Endothelial cell (in vitro differentiated cells): ENCODE measurements at regions not wholly inside any gene's neighbourhood (a gene's known extent, or its start where the extent isn't known, plus 50 kb on each side); places are given as distances from the start of the nearest gene placed in this dataset.
"Not testable (repeated sequence)": the region's sequence is repeated elsewhere in the genome, so short reads cannot be mapped to it uniquely, and the experiment has no call there.

Experiments
- DNase-seq: peaks from one replicate; pipeline ENCODE4 v3.0.0; 2021; ENCODE audit warnings: low spot score
- H3K27ac Mint-ChIP-seq: one replicate; pipeline ENCODE4 v1.8.0; 2021; ENCODE audit warnings: mixed read lengths, inconsistent platforms; ENCODE audit not compliant: unreplicated experiment
- H3K27me3 Mint-ChIP-seq: one replicate; pipeline ENCODE4 v1.8.0; 2021; ENCODE audit warnings: mild to moderate bottlenecking, moderate library complexity, mixed read lengths, inconsistent platforms; ENCODE audit not compliant: unreplicated experiment
- H3K36me3 Mint-ChIP-seq: one replicate; pipeline ENCODE4 v1.8.0; 2021; ENCODE audit warnings: mild to moderate bottlenecking, low read depth, mixed read lengths, inconsistent platforms; ENCODE audit not compliant: unreplicated experiment
- H3K4me1 Mint-ChIP-seq: one replicate; pipeline ENCODE4 v1.8.0; 2021; ENCODE audit warnings: mild to moderate bottlenecking, mixed read lengths, inconsistent platforms; ENCODE audit not compliant: unreplicated experiment
- H3K4me3 Mint-ChIP-seq: one replicate; pipeline ENCODE4 v1.8.0; 2021; ENCODE audit warnings: mild to moderate bottlenecking, mixed read lengths, inconsistent platforms; ENCODE audit not compliant: unreplicated experiment
- H3K9me3 Mint-ChIP-seq: one replicate; pipeline ENCODE4 v1.8.0; 2021; ENCODE audit warnings: mixed read lengths, inconsistent platforms; ENCODE audit not compliant: unreplicated experiment
- CTCF ChIP-seq: fragments of 200-600 bp; sonication (generic); IDR thresholded peaks from one replicate; pipeline ENCODE4 v1.5.0; 2021; ENCODE audit warnings: antibody characterized with exemption; ENCODE audit not compliant: unreplicated experiment

- no peaks in the 10 kb centered on the region for H3K9me3 Mint-ChIP-seq
- no peaks in the 10 kb centered on the region for H3K27me3 Mint-ChIP-seq
- no peaks in the 10 kb centered on the region for H3K4me1 Mint-ChIP-seq
- DNase-seq: no peak
- no peak overlapping the region for H3K4me3 Mint-ChIP-seq
- no peak for TF ChIP-seq CTCF
- no peak overlapping the region for H3K27ac Mint-ChIP-seq
- no peaks in the 10 kb centered on the region for H3K36me3 Mint-ChIP-seq
Measured at GRCh38 chr2:129502781-129503180, 476.7 kb upstream of the RAB6C start.

GRCh38 chr2:129504646-129505045 lies 474.8 kb upstream of the RAB6C start:
- no peak for DNase-seq
- H3K9me3 Mint-ChIP-seq: no peaks in the 10 kb centered on the region
- H3K36me3 Mint-ChIP-seq: no peaks in the 10 kb centered on the region
- H3K27me3 Mint-ChIP-seq: no peaks in the 10 kb centered on the region
- no peak overlapping the region for H3K4me3 Mint-ChIP-seq
- H3K4me1 Mint-ChIP-seq: no peaks in the 10 kb centered on the region
- TF ChIP-seq CTCF: no peak
- no peak overlapping the region for H3K27ac Mint-ChIP-seq

GRCh38 chr2:129518937-129519336 lies 460.5 kb upstream of the RAB6C start:
- no peaks in the 10 kb centered on the region for H3K9me3 Mint-ChIP-seq
- no peak overlapping the region for H3K27ac Mint-ChIP-seq

GRCh38 chr2:129532158-129532557 lies 447.3 kb upstream of the RAB6C start:
- H3K9me3 Mint-ChIP-seq, H3K4me3 Mint-ChIP-seq, DNase-seq, H3K36me3 Mint-ChIP-seq, H3K4me1 Mint-ChIP-seq, H3K27me3 Mint-ChIP-seq, H3K27ac Mint-ChIP-seq: not testable (repeated sequence)

More at GRCh38 chr2:129518937-129519336, 460.5 kb upstream of the RAB6C start:
- no peak for TF ChIP-seq CTCF
- DNase-seq: no peak
- Mint-ChIP-seq H3K36me3 (no peaks in the 10 kb centered on the region), H3K4me3 (no peak overlapping the region), H3K27me3 (no peaks in the 10 kb centered on the region), H3K4me1 (no peaks in the 10 kb centered on the region)

- Mint-ChIP-seq H3K4me1 (no peaks in the 10 kb centered on the region), H3K4me3 (no peak overlapping the region), H3K9me3 (peaks cover 1% of the 10 kb centered on the region), H3K27me3 (no peaks in the 10 kb centered on the region), H3K36me3 (no peaks in the 10 kb centered on the region), H3K27ac (no peak overlapping the region)
- no peak for TF ChIP-seq CTCF
- no peak for DNase-seq
Measured at GRCh38 chr2:129548880-129549279, 430.6 kb upstream of the RAB6C start.

GRCh38 chr2:129550536-129550935 lies 428.9 kb upstream of the RAB6C start:
- TF ChIP-seq CTCF: no peak
- Mint-ChIP-seq H3K27me3 (no peaks in the 10 kb centered on the region), H3K4me1 (no peaks in the 10 kb centered on the region), H3K36me3 (no peaks in the 10 kb centered on the region), H3K9me3 (no peaks in the 10 kb centered on the region), H3K4me3 (no peak overlapping the region), H3K27ac (no peak overlapping the region)
- no peak for DNase-seq
